GM10266 (cell line): ENCODE measurements at regions not wholly inside any gene's neighbourhood (a gene's known extent, or its start where the extent isn't known, plus 50 kb on each side); places are given as distances from the start of the nearest gene placed in this dataset.
"Not testable (repeated sequence)": the region's sequence is repeated elsewhere in the genome, so short reads cannot be mapped to it uniquely, and the experiment has no call there.

Experiments used
- DNase-seq: peaks from one replicate; pipeline ENCODE4 v3.0.0; 2012; ENCODE audit errors: extremely low spot score
- TF ChIP-seq, protein P1 (sequence below): IDR thresholded peaks from 2 replicates; pipeline ENCODE4 v1.5.1; 2012; ENCODE audit warnings: mild to moderate bottlenecking, low read depth; ENCODE audit not compliant: control insufficient read depth, insufficient read depth; ENCODE audit errors: missing control alignments

DNA sequence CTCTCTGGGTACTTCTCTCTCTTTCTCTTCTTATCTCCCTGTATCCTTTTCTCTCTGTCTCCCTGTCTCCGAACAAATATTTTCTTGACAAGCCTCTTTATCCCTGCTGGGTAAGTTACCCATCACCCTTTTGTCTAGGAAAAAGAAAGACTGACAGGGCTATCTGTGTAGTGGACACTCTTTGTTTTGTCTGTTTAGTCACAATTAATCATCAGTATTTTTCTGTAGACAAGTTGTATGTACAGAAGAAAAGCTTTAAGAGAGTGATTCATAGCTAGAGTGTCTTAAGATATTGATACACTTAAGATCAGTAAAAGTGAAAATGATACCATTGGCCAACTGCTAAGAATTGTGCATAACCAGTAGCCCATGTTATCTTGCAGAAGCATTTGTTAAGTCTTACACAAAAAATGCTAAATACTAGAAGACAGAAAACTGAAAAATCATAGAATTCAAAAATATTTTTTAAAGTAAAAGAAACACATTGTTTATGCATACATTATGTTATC lies 1043.8 kb upstream of the EDIL3 start:
- TF ChIP-seq, protein P1, sequence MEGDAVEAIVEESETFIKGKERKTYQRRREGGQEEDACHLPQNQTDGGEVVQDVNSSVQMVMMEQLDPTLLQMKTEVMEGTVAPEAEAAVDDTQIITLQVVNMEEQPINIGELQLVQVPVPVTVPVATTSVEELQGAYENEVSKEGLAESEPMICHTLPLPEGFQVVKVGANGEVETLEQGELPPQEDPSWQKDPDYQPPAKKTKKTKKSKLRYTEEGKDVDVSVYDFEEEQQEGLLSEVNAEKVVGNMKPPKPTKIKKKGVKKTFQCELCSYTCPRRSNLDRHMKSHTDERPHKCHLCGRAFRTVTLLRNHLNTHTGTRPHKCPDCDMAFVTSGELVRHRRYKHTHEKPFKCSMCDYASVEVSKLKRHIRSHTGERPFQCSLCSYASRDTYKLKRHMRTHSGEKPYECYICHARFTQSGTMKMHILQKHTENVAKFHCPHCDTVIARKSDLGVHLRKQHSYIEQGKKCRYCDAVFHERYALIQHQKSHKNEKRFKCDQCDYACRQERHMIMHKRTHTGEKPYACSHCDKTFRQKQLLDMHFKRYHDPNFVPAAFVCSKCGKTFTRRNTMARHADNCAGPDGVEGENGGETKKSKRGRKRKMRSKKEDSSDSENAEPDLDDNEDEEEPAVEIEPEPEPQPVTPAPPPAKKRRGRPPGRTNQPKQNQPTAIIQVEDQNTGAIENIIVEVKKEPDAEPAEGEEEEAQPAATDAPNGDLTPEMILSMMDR, result no peak

GRCh38 chr5:85431726-85432125 lies 1047.0 kb upstream of the EDIL3 start:
- DNase-seq, result not testable (repeated sequence)

More for the DNA sequence above, 1043.8 kb upstream of the EDIL3 start:
- DNase-seq, result no peak

DNA sequence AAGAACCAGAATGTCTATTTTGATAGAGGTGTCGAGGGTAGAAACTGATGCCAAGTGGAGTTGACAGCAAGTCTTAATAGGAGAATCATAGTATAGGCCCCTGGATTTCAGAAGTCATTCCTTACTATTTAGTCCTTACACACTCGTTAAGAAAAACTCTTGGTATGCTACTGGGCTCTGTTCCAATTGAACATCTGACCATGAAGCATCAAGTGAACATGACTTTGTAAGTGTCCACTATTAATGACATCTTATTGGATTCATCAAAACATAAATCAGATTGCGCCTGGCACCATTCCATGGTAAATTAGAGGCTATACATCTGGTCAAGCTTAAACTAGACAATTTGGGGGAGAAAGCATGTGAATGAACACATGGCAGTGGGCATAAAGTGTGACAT lies 1056.5 kb upstream of the EDIL3 start:
- TF ChIP-seq, protein P1, result no peak
- no peak for DNase-seq

GRCh38 chr5:85441853-85442252 lies 1057.2 kb upstream of the EDIL3 start:
- TF ChIP-seq, protein P1, result no peak
- DNase-seq, result no peak

- TF ChIP-seq, protein P1, result no peak
- no peak for DNase-seq
Observed at GRCh38 chr5:85452322-85453025, 1067.8 kb upstream of the EDIL3 start.

DNA sequence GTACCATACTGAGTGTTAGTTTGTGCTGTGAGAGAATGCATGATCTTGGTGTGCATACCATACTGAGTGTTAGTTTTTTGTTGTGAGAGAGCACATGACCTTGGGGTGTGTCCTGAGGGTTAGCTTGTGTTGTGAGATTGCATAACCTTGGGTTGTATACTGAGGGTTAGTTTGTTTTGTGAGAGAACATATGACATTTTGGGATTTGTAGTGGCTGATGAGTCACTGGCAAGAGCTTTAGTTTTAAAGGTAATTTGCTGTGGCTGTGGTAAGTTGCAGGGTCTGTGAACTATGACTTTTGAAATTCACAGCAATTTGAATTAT lies 1068.3 kb upstream of the EDIL3 start:
- DNase-seq, result no peak
- TF ChIP-seq, protein P1, result no peak

DNA sequence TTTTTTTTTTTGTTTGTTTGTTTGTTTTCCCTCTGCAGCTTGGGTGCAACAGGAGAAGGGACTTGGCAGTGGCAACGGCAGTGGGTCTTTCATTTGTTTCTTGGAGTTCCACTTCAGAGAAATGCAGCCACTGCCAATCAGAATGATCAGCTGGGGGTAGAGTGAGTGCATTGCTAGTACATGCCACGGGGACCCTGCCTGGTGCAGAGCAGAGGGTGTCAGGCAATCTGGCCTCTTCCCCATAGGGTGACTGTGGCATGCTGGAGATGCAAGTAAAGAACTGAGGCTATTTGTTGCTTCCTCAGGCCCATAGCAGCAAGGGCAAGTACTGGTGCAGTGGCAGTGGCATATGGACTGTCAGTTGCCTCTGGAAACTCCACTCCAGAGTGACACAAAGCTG lies 1073.6 kb upstream of the EDIL3 start:
- TF ChIP-seq, protein P1, result no peak
- DNase-seq, result no peak

- TF ChIP-seq, protein P1, result no peak
- no peak for DNase-seq
Observed at GRCh38 chr5:85462957-85463356, 1078.3 kb upstream of the EDIL3 start.
